Omental fat pad (tissue), 3 donors: ENCODE measurements at regions not wholly inside any gene's neighbourhood (a gene's known extent, or its start where the extent isn't known, plus 50 kb on each side); places are given as distances from the start of the nearest gene placed in this dataset.

Experiments
- ATAC-seq: fragments of 150-250 bp; one replicate; pipeline ENCODE4 v1.9.1; 2016; ENCODE audit warnings: mild to moderate bottlenecking, moderate library complexity; ENCODE audit not compliant: low FRiP score
- DNase-seq: peaks from one replicate; pipeline ENCODE4 v3.0.0-alpha.2; 2019; ENCODE audit warnings: low spot score
- TF ChIP-seq, protein P1 (sequence below), 3 donors: fragments of 450-650 bp; IDR thresholded peaks; one replicate each; pipeline ENCODE4 v1.5.1; 2016 to 2017; ENCODE audit warnings: antibody characterized with exemption in 3 of 3, mild to moderate bottlenecking in 3 of 3, moderate library complexity in 2 of 3

DNA sequence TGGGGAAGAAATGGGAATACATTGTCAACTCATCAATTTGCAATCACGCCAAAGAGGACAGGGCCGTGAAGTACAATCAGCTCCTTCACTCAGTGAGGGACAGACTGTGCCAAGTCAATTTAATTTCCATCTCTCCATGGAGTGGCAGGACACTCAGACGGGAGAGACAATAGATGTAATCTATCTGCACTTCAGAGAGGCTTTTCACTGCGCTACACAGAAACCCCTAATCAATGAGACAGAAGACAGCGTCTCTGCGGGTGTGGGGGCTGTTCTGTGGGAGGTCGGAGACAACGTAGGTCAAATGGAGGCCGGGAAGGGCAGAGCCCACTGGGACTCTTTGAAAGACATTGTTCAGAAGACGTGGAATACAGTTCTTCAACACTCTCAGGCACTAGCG lies 541.0 kb upstream of the ADARB2 start:
- DNase-seq (no peak), ATAC-seq (no peak)
- TF ChIP-seq, protein P1, sequence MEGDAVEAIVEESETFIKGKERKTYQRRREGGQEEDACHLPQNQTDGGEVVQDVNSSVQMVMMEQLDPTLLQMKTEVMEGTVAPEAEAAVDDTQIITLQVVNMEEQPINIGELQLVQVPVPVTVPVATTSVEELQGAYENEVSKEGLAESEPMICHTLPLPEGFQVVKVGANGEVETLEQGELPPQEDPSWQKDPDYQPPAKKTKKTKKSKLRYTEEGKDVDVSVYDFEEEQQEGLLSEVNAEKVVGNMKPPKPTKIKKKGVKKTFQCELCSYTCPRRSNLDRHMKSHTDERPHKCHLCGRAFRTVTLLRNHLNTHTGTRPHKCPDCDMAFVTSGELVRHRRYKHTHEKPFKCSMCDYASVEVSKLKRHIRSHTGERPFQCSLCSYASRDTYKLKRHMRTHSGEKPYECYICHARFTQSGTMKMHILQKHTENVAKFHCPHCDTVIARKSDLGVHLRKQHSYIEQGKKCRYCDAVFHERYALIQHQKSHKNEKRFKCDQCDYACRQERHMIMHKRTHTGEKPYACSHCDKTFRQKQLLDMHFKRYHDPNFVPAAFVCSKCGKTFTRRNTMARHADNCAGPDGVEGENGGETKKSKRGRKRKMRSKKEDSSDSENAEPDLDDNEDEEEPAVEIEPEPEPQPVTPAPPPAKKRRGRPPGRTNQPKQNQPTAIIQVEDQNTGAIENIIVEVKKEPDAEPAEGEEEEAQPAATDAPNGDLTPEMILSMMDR (IDR thresholded peaks at IDR 0.05): no peak

DNA sequence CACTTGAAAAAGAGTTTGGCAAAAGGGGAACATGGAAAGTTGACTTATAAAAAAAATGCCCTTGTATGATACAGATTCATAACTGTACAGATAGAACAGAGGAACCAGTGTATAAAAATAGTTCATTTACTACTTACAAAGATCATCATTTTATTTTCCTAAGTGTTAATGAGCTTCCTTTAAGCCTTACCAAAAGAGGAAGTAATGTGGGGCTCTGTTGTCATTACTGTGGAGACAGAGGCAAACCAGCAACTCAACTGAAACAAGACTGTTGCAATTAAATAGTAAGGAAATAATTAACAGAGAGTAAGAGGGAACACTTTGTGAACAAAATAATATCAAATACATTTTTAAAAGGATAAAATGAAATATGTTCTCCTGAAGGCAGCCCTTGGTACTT lies 526.2 kb upstream of the ADARB2 start:
- TF ChIP-seq, protein P1 (IDR thresholded peaks at IDR 0.05): no peak
- no peak for DNase-seq
- ATAC-seq: no peak

DNA sequence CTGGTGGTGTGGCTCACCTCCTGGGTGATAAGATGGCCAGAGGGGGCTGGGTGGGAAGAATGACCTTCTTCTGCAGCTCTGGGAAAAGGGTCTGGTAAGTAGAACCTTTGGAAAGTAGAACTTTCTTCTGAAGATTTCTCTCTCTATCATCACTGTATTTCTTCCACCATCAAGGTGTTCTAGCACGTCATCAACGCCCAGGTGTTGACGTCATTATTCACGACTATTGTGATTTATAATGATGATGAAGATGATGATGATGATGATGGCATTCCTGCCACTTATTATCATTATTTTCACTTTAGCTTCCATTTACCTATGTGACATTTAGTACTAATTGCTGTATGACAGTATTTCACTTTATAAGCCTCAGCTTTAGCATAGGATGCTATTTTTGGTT lies 525.6 kb upstream of the ADARB2 start:
- no peak for ATAC-seq
- TF ChIP-seq, protein P1 (IDR thresholded peaks at IDR 0.05): no peak
- DNase-seq: no peak

DNA sequence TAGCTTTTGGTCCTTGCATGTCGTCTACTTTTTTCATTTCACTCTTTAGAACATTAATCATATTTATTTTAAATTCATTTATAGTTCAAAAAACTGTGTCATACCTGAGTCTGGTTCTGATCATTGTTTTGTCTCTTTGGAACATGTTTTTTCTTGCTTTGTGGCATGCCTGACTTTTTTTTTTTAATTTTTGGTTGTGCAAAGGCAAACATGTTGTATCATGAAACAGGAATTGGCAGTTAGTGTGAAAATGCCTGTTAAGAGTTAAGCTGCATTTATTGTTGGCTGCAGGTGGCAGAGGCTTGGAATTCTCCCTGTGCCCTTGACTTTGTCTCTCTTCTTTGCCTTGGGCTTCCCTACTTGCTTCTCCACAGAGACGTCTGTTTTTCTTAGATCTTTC lies 525.0 kb upstream of the ADARB2 start:
- TF ChIP-seq, protein P1 (IDR thresholded peaks at IDR 0.05): no peak
- ATAC-seq: no peak
- no peak for DNase-seq

DNA sequence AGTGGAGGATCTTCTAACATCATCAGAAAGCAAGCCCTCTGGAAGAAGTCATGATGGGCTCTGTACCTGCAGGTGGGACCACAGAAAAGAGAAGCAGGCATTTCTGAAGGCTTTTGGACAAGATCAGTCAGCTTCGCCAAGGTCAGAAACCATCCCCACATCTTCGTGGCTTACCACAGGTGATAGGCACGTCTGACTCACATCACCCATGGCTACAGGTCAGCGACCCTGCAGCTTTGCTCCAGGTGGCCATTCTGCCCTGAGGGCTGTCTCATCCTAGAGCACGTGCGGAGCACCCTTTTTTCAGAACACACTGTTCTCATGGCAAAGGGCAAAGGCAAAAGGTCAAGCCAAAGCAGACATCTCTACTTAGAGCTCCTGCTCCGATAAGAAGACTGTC lies 518.9 kb upstream of the ADARB2 start:
- ATAC-seq: no peak
- TF ChIP-seq, protein P1 (IDR thresholded peaks at IDR 0.05): no peak

DNA sequence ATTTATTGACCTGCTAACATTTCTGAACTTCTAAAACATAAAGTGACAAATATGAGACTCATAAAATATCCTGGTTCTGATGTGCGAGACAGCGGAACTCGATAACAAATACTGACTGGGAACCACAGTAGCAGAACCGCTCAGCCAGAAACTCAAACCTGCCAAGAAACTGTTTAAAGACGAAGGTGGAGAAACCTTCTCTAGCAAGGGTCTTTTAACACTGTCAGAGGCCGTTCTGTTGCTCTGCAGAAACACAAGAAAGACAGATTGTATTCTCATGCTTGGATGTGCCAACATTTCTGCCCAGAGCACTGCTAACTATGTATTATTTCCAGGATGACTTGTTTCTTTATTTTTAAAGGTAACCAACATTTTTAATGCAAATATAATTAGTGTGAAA lies 514.8 kb upstream of the ADARB2 start:
- no peak for DNase-seq
- ATAC-seq: no peak
- TF ChIP-seq, protein P1 (IDR thresholded peaks at IDR 0.05): no peak

More for the DNA sequence above, 518.9 kb upstream of the ADARB2 start:
- no peak for DNase-seq

DNA sequence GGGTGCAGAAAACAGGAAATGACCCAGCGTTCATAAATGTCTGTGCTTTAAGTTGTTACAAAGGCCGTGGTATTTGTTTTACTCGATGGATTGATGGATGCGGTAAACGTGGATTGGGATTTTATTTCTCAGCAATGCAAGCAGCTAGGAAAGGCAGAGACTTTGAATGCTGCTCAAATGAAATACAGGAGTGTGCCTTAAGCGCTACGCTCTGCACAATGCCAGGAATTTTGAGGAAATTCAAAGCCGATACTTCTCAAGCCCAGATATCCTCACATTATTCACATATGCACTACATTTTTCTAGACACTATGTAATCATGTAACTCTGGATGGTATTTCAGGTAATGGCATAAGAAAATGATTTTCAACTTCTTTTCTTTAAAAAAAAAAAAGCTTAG lies 514.3 kb upstream of the ADARB2 start:
- ATAC-seq (no peak), DNase-seq (no peak)
- TF ChIP-seq, protein P1 (IDR thresholded peaks at IDR 0.05): no peak
